Nephron (organoid): ENCODE measurements at regions not wholly inside any gene's neighbourhood (a gene's known extent, or its start where the extent isn't known, plus 50 kb on each side); places are given as distances from the start of the nearest gene placed in this dataset.
A peak's percentile ranks its signal among the peaks of the same experiment; 100 is the strongest.

Experiments
- H3K27ac Mint-ChIP-seq, 3 experiments: 2 replicates each; pipeline ENCODE4 v1.8.0; 2020; ENCODE audit warnings: mixed read lengths in 3 of 3, mild to moderate bottlenecking in 2 of 3, moderate library complexity in 1 of 3
- H3K27me3 Mint-ChIP-seq: 2 replicates; pipeline ENCODE4 v1.8.0; 2021; ENCODE audit warnings: low read depth, mild to moderate bottlenecking, moderate library complexity, mixed read lengths
- H3K36me3 Mint-ChIP-seq: 2 replicates; pipeline ENCODE4 v1.8.0; 2020; ENCODE audit warnings: low read depth, mixed read lengths
- H3K4me1 Mint-ChIP-seq: 2 replicates; pipeline ENCODE4 v1.8.0; 2020; ENCODE audit warnings: mixed read lengths
- H3K4me3 Mint-ChIP-seq, 3 experiments: 2 replicates each; pipeline ENCODE4 v1.8.0; 2020; ENCODE audit warnings: mild to moderate bottlenecking in 3 of 3, mixed read lengths in 3 of 3, moderate library complexity in 2 of 3
- H3K9me3 Mint-ChIP-seq: 2 replicates; pipeline ENCODE4 v1.8.0; 2020; ENCODE audit warnings: mixed read lengths
- CTCF ChIP-seq, 3 experiments: fragments of 200-600 bp; sonication (generic); IDR thresholded peaks; one replicate each; pipeline ENCODE4 v1.5.0; 2021; ENCODE audit warnings: antibody characterized with exemption in 3 of 3; ENCODE audit not compliant: unreplicated experiment in 3 of 3

DNA sequence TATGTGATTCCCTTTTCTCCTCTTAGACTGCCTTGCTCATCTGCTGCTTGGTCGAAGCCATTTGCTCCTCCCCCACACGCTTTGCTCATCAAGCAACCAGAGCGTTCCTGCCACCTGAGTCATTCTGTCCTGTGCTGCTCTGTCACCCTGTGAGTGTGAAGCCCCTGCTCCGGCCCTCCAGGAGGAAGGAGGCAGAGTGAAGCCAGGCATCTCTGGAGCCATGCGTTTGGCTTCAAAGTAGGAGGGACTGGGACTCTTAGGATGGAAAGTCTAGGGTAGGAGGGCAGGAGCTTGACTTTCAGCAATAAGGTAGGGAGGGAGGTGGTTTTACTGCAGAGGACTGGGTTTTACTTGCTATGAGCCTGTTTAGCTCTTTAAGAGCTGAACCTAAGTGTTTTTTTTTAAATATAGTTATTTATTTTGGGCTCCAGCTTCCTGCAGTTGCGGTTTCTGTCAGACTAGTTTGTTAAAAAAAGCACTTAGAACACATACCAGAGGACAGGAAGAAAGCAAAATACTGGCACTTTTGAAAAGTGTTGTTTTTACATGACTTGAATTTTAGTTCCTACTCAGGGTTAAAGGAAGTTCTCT lies 63.6 kb downstream of the SPINK2 start:
- H3K9me3 Mint-ChIP-seq, result peaks cover 2% of the 10 kb centered on the region
- no peak overlapping the region for H3K4me3 Mint-ChIP-seq
- peaks cover 9% of the 10 kb centered on the region for H3K27me3 Mint-ChIP-seq
- H3K36me3 Mint-ChIP-seq, result no peaks in the 10 kb centered on the region
- H3K27ac Mint-ChIP-seq, result peak overlapping the region; percentile 18 to 61 (median 28)
- no peak for TF ChIP-seq CTCF (IDR thresholded peaks at IDR 0.05; ENCODE audit: unreplicated experiment in 3 of 3)
- peaks cover 10% of the 10 kb centered on the region for H3K4me1 Mint-ChIP-seq

GRCh38 chr4:56757261-56757746 lies 64.2 kb downstream of the SPINK2 start:
- H3K4me1 Mint-ChIP-seq, result peaks cover 10% of the 10 kb centered on the region
- H3K27me3 Mint-ChIP-seq, result peaks cover 9% of the 10 kb centered on the region
- H3K9me3 Mint-ChIP-seq, result peaks cover 2% of the 10 kb centered on the region
- no peaks in the 10 kb centered on the region for H3K36me3 Mint-ChIP-seq
- TF ChIP-seq CTCF (IDR thresholded peaks at IDR 0.05; ENCODE audit: unreplicated experiment in 3 of 3), result no peak
- peak overlapping the region in 1 of 3 experiments; percentile 18 for H3K27ac Mint-ChIP-seq
- no peak overlapping the region for H3K4me3 Mint-ChIP-seq

DNA sequence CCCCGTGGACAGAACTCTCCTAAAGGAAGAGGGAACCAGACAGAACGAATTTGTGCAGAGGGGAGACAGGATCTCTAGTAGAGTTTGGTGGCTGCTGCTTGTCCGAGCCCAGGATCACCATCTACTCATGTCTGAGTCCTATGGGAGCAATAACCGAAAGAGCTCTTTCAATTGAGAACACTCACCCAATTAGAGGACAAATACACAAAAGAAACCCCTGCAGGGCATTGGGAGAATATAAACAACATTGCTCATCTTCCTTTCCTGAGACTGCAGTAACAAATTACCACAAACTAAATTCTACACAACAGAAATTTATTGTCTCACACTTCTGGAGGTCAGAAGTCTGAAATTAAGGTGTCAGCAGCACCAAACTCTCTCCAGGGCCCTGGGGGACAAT lies 65.6 kb downstream of the SPINK2 start:
- Mint-ChIP-seq H3K27me3 (no peaks in the 10 kb centered on the region), H3K36me3 (no peaks in the 10 kb centered on the region), H3K4me3 (no peak overlapping the region), H3K4me1 (peaks cover 10% of the 10 kb centered on the region), H3K9me3 (peaks cover 6% of the 10 kb centered on the region), H3K27ac (no peak overlapping the region)
- TF ChIP-seq CTCF (IDR thresholded peaks at IDR 0.05; ENCODE audit: unreplicated experiment in 3 of 3), result no peak

- TF ChIP-seq CTCF (IDR thresholded peaks at IDR 0.05; ENCODE audit: unreplicated experiment in 3 of 3), result no peak
- H3K36me3 Mint-ChIP-seq, result no peaks in the 10 kb centered on the region
These were observed 68.5 kb downstream of the SPINK2 start for GRCh38 chr4:56752985-56753384.

GRCh38 chr4:56750231-56750630 lies 69.1 kb upstream of the HOPX start:
- TF ChIP-seq CTCF (IDR thresholded peaks at IDR 0.05; ENCODE audit: unreplicated experiment in 3 of 3), result no peak
- Mint-ChIP-seq H3K4me1 (no peaks in the 10 kb centered on the region), H3K27me3 (no peaks in the 10 kb centered on the region), H3K9me3 (peaks cover 7% of the 10 kb centered on the region), H3K36me3 (no peaks in the 10 kb centered on the region), H3K4me3 (no peak overlapping the region), H3K27ac (no peak overlapping the region)

More at GRCh38 chr4:56752985-56753384, 68.5 kb downstream of the SPINK2 start:
- Mint-ChIP-seq H3K4me1 (peaks cover 5% of the 10 kb centered on the region), H3K27ac (no peak overlapping the region), H3K4me3 (no peak overlapping the region), H3K27me3 (no peaks in the 10 kb centered on the region), H3K9me3 (peaks cover 9% of the 10 kb centered on the region)

GRCh38 chr4:56748271-56748670 lies 67.2 kb upstream of the HOPX start:
- no peak for TF ChIP-seq CTCF (IDR thresholded peaks at IDR 0.05; ENCODE audit: unreplicated experiment in 3 of 3)
- Mint-ChIP-seq H3K27me3 (no peaks in the 10 kb centered on the region), H3K4me1 (no peaks in the 10 kb centered on the region), H3K9me3 (peaks cover 14% of the 10 kb centered on the region), H3K27ac (no peak overlapping the region), H3K4me3 (no peak overlapping the region), H3K36me3 (no peaks in the 10 kb centered on the region)
